Cardiac fibroblast (primary cell): ENCODE measurements at regions not wholly inside any gene's neighbourhood (a gene's known extent, or its start where the extent isn't known, plus 50 kb on each side); places are given as distances from the start of the nearest gene placed in this dataset.

Source experiments
- DNase-seq, 2 donors: peaks; one replicate each; pipeline versions ENCODE4 v3.0.0 to v3.0.0-alpha.2; 2010; ENCODE audit warnings: low read depth in 2 of 2
- H3K4me3 ChIP-seq, 2 donors: replicated peaks in 1 of 2; 1 replicate in 1 of 2; 2 replicates in 1 of 2; pipeline ENCODE4 v1.5.1; 2011; ENCODE audit warnings: low read depth in 2 of 2, low read length in 2 of 2, mild to moderate bottlenecking in 2 of 2, moderate library complexity in 1 of 2
- CTCF ChIP-seq: IDR thresholded peaks from one replicate; pipeline ENCODE4 v1.5.1; 2011; ENCODE audit warnings: low read depth, mild to moderate bottlenecking, low read length, inconsistent platforms

DNA sequence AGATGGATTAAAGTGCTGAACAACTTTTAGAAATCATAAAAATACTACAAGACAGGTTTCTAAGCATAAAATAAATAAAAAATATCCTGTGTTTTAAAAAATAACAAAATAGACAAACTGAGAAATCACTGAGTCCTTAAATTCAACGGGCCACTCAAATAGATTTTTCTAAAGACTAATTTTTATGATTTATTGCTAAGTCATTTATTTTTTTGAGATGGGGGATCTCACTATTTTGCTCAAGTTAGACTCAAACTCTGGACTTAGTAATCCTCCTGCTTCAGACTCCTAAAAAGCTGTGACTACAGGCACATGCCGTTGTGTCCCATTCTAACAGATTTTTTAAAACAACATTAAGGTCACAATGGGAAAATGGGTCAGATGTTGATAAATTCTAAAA is 121.0 kb upstream of the THSD7A start:
- no peak for DNase-seq
- TF ChIP-seq CTCF, result no peak
- no peak overlapping the region for H3K4me3 ChIP-seq

DNA sequence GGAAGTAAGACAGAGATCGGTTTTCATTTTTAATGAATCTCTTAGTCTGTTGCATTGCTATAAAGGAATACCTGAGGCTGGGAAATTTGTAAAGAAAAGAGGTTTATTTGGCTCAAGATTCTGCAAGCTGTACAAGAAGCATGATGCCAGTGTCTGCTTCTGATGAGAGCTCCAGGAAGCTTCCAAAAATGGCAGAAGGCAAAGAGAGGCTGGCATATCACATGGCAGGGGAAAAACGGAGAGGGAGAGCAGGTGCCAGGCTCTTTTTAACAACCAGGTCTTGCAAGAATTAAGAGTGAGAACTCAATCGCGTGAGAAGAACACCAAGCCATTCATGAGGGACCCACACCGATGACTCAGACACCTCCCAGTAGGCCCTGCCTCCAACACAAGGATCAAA is 125.0 kb upstream of the THSD7A start:
- no peak overlapping the region for H3K4me3 ChIP-seq
- no peak for DNase-seq
- TF ChIP-seq CTCF, result no peak

- TF ChIP-seq CTCF, result no peak
- DNase-seq, result no peak
- no peak overlapping the region for H3K4me3 ChIP-seq
Observed at GRCh38 chr7:11957956-11958355, 126.0 kb upstream of the THSD7A start.

GRCh38 chr7:11959121-11959520 is 127.1 kb upstream of the THSD7A start:
- TF ChIP-seq CTCF, result no peak
- H3K4me3 ChIP-seq, result no peak overlapping the region
- DNase-seq, result no peak

DNA sequence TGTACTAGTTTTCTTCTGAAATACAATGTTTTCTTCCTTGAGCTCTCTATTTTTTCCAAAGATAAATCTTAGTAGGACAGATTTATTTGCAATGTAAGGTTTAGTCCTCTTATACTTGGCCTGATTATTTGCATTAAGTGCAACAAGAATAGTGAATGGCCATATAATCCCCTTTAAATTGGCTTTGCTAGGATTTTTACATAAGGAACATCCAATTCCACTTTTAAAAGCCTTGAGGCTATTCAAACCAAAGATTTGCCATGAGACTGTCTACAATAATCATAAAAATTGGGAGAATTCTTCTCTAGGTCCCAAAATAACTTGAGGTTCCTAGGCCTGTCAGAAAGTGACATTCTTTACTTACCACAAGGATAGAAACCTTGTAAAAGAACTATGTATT is 128.6 kb upstream of the THSD7A start:
- TF ChIP-seq CTCF, result no peak
- DNase-seq, result no peak
- H3K4me3 ChIP-seq, result no peak overlapping the region

- no peak for DNase-seq
- H3K4me3 ChIP-seq, result no peak overlapping the region
- TF ChIP-seq CTCF, result no peak
Observed at GRCh38 chr7:11969643-11970042, 137.6 kb upstream of the THSD7A start.

GRCh38 chr7:11970132-11970531 is 138.1 kb upstream of the THSD7A start:
- no peak overlapping the region for H3K4me3 ChIP-seq
- no peak for DNase-seq
- no peak for TF ChIP-seq CTCF
